ENCODE measurements at regions not wholly inside any gene's neighbourhood (a gene's known extent, or its start where the extent isn't known, plus 50 kb on each side); places are given as distances from the start of the nearest gene placed in this dataset.

GRCh38 chr9:106616851-106617345 lies 246.1 kb upstream of the ZNF462 start:
- DNase-seq (ENCODE audit: low read depth), result peak; percentile 56
- no peak overlapping the region for H3K4me3 ChIP-seq (ENCODE audit: low read depth, low read length)
- FAIRE-seq, result no peak
- no peaks in the 10 kb centered on the region for H3K36me3 ChIP-seq (ENCODE audit: control insufficient read depth, insufficient read depth, low read length)
- TF ChIP-seq, protein P1, sequence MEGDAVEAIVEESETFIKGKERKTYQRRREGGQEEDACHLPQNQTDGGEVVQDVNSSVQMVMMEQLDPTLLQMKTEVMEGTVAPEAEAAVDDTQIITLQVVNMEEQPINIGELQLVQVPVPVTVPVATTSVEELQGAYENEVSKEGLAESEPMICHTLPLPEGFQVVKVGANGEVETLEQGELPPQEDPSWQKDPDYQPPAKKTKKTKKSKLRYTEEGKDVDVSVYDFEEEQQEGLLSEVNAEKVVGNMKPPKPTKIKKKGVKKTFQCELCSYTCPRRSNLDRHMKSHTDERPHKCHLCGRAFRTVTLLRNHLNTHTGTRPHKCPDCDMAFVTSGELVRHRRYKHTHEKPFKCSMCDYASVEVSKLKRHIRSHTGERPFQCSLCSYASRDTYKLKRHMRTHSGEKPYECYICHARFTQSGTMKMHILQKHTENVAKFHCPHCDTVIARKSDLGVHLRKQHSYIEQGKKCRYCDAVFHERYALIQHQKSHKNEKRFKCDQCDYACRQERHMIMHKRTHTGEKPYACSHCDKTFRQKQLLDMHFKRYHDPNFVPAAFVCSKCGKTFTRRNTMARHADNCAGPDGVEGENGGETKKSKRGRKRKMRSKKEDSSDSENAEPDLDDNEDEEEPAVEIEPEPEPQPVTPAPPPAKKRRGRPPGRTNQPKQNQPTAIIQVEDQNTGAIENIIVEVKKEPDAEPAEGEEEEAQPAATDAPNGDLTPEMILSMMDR (IDR thresholded peaks at IDR 0.05; ENCODE audit: insufficient read depth, low read length, severe bottlenecking), result no peak
- H3K27me3 ChIP-seq (ENCODE audit: control insufficient read depth, insufficient read depth, low read length), result no peaks in the 10 kb centered on the region

GRCh38 chr9:106619211-106619610 lies 243.8 kb upstream of the ZNF462 start:
- Histone ChIP-seq H3K36me3 (ENCODE audit: control insufficient read depth, insufficient read depth, low read length) (no peaks in the 10 kb centered on the region), H3K27me3 (ENCODE audit: control insufficient read depth, insufficient read depth, low read length) (no peaks in the 10 kb centered on the region), H3K4me3 (ENCODE audit: low read depth, low read length) (no peak overlapping the region)
- DNase-seq (ENCODE audit: low read depth), result peak; percentile 79
- no peak for FAIRE-seq
- TF ChIP-seq, protein P1 (IDR thresholded peaks at IDR 0.05; ENCODE audit: insufficient read depth, low read length, severe bottlenecking), result no peak

- Histone ChIP-seq H3K27me3 (ENCODE audit: control insufficient read depth, insufficient read depth, low read length) (no peaks in the 10 kb centered on the region), H3K4me3 (ENCODE audit: low read depth, low read length) (no peak overlapping the region), H3K36me3 (ENCODE audit: control insufficient read depth, insufficient read depth, low read length) (no peaks in the 10 kb centered on the region)
- TF ChIP-seq, protein P1 (IDR thresholded peaks at IDR 0.05; ENCODE audit: insufficient read depth, low read length, severe bottlenecking), result no peak
- peak; percentile 70 for DNase-seq (ENCODE audit: low read depth)
- FAIRE-seq, result no peak
Measured at GRCh38 chr9:106620081-106620480, 242.9 kb upstream of the ZNF462 start.

DNA sequence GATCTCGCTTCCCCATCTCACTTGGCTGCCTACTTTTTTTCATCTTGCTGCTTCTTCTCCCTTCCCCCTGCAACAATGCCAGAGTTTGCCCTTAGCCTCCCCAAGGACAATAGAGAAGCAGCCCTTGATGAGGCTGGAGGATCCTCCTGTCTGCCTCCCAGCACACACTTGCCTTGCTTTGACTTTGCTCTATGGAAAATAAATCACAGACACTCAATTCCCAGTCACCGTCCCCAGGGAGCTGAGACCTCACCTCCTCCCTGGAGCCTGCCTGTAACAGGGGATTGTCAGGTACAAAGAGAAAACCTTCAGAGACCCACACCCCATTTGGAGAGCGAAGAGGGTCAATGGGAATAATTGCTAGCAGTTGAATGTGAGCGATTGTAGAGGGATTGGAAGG lies 242.1 kb upstream of the ZNF462 start:
- FAIRE-seq, result no peak

DNA sequence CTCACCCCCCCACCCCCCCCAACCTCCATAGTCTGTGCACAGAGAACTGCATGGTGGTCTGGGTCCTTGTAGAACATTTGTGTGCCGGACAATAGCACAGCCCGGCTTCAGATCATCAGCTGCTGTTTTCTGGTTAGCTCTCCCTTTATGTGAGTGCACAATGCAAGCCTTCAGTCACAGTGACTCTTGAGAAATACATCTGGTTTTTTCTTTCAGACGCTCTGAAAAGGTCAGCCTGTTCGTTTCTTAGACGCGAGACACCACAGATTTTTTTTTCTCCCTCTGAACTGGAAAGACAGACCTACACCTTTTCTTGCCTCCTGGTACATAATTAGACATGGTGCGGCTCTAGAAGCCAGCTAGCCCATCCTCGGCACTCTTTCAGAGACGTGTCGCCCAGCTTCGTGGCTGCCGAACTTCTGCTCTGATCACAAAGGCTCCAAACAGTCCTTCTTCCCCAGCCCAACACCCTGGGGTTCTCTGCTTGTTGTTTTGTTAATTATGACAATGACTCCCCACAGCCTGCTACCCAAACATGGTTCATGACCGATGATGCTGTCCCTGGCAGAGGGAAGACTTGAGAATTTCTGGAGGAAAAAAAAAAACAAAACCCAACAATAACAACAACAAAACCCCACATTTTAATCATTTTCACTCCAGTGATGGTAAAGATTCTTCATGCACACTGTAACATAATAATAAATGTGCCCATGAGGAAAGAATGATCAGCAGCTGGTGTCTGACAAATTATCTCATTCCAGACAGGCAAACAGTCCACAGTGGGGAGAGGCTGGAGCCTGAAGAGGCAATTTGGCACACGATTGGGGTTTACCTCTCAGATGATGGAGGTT lies 241.4 kb upstream of the ZNF462 start:
- TF ChIP-seq, protein P1 (IDR thresholded peaks at IDR 0.05; ENCODE audit: insufficient read depth, low read length, severe bottlenecking), result no peak
- Histone ChIP-seq H3K36me3 (ENCODE audit: control insufficient read depth, insufficient read depth, low read length) (no peaks in the 10 kb centered on the region), H3K4me3 (ENCODE audit: low read depth, low read length) (no peak overlapping the region), H3K27me3 (ENCODE audit: control insufficient read depth, insufficient read depth, low read length) (no peaks in the 10 kb centered on the region)
- FAIRE-seq (no peak), DNase-seq (ENCODE audit: low read depth) (no peak)

More for the DNA sequence above, 242.1 kb upstream of the ZNF462 start:
- TF ChIP-seq, protein P1 (IDR thresholded peaks at IDR 0.05; ENCODE audit: insufficient read depth, low read length, severe bottlenecking), result no peak
- DNase-seq (ENCODE audit: low read depth), result no peak
- no peaks in the 10 kb centered on the region for H3K36me3 ChIP-seq (ENCODE audit: control insufficient read depth, insufficient read depth, low read length)
- no peak overlapping the region for H3K4me3 ChIP-seq (ENCODE audit: low read depth, low read length)
- H3K27me3 ChIP-seq (ENCODE audit: control insufficient read depth, insufficient read depth, low read length), result no peaks in the 10 kb centered on the region
